NCI-H748 (cell line): ENCODE measurements at regions not wholly inside any gene's neighbourhood (a gene's known extent, or its start where the extent isn't known, plus 50 kb on each side); places are given as distances from the start of the nearest gene placed in this dataset.
A peak's percentile ranks its signal among the peaks of the same experiment; 100 is the strongest.
"Not testable (repeated sequence)": the region's sequence is repeated elsewhere in the genome, so short reads cannot be mapped to it uniquely, and the experiment has no call there.

Experiments used
- DNase-seq: peaks from one replicate; lab custom pipeline; 2025; ENCODE audit not compliant: unreplicated experiment; lab: John Stamatoyannopoulos, UW

DNA sequence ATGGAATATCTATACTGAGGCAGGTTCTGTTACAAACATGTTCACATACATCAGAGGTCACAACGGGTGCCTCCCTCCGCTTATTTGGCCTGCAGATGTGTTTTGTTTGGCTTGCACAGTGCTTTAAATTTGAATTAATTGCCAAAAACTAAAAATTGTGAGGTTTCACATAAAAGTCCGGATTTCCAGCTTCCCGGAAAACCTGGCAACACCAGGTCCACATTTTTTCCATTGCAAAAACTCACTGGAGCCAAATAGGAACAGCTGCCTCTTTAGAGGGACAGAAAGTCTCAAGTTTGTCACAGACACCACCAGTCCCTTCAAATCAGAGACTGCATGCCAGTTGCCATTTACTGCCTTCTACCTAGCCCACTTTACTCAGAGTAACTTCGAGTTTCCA lies 205.9 kb upstream of the MDFIC2 start:
- DNase-seq: no peak

GRCh38 chr3:70517124-70517890 lies 204.9 kb upstream of the MDFIC2 start:
- DNase-seq: no peak

GRCh38 chr3:70516076-70516475 lies 203.6 kb upstream of the MDFIC2 start:
- DNase-seq: no peak

DNA sequence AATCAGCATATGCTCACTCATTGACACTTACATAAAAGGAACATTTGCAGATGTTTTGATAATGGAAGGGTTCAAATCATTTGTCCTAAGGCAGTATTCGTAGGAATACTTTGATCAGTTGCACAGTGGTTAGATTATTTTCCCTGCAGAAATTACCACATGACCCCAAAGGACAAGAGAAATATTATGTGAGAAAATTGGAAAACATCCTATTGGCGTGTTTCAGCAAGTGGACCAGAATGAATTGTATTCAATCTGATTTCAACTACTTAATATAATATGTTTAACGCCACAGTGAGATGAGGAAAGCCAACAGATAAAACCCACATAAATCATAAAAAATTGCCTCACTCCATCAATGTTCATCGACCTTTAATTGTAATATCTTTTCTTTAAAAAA lies 195.0 kb upstream of the MDFIC2 start:
- DNase-seq: no peak

- DNase-seq: no peak
Observed at GRCh38 chr3:70506775-70507174, 194.3 kb upstream of the MDFIC2 start.

GRCh38 chr3:70501561-70501960 lies 189.1 kb upstream of the MDFIC2 start:
- DNase-seq: no peak

GRCh38 chr3:70488816-70489215 lies 176.4 kb upstream of the MDFIC2 start:
- peak; percentile 6 for DNase-seq

DNA sequence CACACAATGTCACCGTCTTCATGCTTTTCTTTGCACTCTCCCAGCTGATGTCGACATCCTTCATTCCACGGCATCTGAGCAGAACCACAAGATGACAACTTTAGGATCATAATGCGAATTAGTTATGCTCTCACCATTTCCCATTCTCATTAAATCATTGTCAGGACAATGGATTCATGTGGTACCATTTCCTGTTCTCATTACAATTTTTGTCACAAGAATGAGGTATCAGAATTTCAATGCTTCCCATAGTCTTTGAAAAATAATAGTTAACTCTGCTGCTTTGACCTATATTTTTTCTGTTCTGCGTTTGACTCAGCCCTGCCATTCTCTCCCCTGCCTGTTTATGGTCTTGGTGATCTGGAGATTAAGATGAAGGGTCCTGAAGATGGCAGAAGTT lies 175.7 kb upstream of the MDFIC2 start:
- DNase-seq: no peak

DNA sequence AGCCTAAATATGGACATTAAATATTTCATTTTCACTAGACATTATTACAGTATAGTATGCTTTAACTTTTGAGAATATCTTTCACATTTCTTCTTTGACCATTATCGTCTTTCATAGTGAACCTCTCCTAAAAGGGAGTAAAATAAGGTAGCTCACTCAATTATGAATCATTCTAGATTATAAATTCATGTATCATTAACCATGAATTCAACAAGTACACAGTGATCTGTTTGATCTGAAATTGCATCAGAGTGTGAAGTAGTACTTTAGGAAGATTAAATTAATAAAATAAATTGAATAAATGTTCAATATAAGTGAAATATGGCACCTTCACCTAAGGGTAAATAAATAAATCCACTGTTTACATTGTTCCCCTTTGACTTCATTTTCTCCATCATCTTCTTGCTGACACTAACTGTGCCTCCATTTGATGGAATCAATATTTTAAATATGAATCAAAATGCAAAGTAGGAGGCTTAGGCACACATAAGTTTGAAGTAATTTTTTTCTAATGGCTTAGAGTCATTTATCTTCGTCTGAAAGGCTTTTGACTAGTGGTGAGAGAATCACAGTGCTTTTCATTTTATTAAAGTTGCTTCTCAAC lies 174.1 kb upstream of the MDFIC2 start:
- DNase-seq: no peak

DNA sequence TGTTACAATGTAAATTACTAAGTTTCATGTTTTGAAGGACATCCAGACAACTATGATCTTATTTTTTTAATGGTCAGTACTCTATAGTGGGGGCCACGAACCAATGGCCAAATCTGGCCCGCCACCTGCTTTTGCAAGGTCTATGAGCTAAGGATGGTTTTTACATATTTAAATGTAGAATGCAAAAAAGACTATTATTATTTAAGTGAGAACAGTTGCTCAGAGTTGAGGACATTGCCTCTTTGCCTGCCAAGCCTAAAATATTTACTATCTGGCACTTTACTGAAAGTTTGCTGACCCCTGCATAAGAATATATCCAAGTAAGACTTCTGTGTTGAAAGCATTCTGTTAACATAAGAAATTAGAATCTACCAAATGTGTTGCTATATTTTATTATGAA lies 163.7 kb upstream of the MDFIC2 start:
- DNase-seq: no peak

GRCh38 chr3:70471464-70472342 lies 159.3 kb upstream of the MDFIC2 start:
- DNase-seq: no peak

GRCh38 chr3:70466096-70466495 lies 153.7 kb upstream of the MDFIC2 start:
- no peak for DNase-seq

GRCh38 chr3:70464876-70465275 lies 152.4 kb upstream of the MDFIC2 start:
- peak; percentile 38 for DNase-seq

DNA sequence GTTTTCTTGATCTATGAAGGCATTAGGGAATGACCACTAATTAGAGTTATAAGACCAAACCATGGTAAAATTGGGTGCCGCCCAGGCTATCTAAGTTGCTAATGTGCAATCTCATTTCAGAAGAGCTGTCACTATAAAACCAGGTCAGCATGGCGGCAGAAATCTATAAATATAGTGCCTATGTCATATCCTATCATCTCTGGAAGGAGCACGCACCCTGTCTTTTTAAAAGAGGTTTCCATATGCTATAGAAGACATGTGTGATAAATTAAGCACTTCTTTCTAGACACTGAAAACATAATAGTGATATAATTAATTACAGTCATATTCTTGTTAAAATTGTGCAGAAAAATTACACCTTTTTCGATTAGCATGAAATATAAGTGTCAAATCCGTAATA lies 152.0 kb upstream of the MDFIC2 start:
- DNase-seq: no peak

GRCh38 chr3:70450220-70450619 lies 137.8 kb upstream of the MDFIC2 start:
- DNase-seq: not testable (repeated sequence)

- DNase-seq: not testable (repeated sequence)
Observed at GRCh38 chr3:70435422-70435821, 123.0 kb upstream of the MDFIC2 start.

GRCh38 chr3:70433091-70433490 lies 120.7 kb upstream of the MDFIC2 start:
- DNase-seq: no peak

DNA sequence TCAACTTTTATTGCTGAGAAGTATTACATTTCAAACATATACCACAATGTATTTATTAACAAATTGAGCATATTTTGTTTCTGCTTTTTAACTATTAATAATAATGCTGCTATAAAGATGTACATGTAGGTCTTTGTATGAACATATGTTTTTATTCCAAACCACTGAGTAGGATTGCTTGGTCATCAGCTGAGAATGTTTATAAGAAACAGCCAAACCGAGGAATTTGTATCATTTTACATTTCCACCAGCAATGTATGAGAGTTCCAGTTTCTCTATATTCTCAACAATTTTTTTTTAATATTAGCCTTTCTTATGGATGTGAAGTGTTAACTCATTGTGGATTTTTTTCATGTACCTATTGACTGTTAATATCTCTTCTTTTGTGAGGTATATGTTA lies 119.5 kb upstream of the MDFIC2 start:
- no peak for DNase-seq

DNA sequence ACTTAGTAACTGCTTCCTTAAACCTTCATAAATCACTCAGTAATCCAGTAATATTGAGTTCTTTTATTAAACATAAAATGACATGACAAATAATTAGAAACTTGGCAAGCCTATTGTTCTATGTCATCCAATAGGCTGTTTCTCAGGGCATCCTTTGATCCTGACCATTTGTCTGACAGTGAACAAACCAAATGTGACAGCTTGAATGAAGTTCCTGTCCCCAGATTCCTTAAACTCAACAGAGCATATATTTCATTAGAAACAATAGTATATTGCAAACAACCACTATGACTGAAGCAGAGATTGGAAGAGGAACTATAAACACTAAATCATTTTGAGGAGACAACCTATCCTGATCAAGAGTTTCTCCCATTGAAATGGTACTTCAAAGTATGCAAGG lies 113.6 kb upstream of the MDFIC2 start:
- no peak for DNase-seq

DNA sequence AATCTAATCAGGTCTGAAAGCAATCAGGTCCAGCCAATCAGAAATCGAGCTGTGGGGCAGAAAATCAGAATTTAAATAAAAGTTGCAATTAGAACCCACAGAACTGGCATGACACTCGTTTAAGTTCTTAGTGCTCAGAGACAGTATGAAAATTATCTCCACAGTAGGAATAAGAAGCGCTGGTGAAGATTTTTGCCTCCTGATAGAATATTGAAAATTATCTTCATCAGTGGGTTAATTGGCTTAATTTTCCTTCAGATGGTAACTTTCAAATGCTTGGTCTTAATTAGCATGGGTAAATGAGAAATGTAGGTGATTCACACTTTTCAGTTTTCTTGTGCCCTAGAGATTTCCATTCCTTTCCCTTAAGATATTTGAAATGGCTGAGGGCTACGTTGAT lies 109.1 kb upstream of the MDFIC2 start:
- DNase-seq: no peak

DNA sequence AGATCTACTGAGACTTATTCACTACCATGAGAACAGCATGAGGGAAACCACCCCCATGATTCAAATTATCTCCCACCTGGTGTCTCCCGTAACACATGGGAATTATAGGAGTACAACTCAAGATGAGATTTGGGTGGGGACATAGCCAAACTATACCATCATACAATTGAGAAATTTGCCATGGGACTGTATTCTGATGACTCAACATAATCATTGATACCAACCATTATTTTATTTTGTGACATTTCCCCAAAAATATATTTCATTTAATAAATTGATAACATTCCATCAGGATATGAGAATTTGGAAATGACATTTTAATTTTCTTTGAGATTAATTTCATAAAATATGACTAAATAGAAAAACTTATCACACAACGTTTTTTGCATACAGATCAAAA lies 96.6 kb upstream of the MDFIC2 start:
- no peak for DNase-seq

DNA sequence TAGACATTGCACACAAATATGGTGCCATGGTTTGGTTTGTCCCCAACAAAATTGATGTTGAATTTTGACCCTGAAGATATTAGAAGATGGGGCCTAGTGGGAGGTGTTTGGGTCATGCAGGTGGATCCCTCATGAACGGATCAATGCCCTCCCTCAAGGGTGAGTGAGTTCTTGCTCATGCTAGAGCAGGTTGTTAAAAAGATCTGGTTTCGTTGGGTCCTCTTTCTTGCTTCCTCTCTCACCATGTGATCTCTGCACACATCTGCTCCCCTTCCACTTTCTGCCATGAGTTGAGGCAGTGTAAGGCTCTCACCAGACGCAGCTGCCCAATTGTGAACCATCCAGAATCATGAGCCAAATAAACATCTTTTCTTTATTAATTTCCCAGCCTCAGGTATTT lies 87.8 kb upstream of the MDFIC2 start:
- no peak for DNase-seq
